ENCODE measurements at regions not wholly inside any gene's neighbourhood (a gene's known extent, or its start where the extent isn't known, plus 50 kb on each side); places are given as distances from the start of the nearest gene placed in this dataset.

GRCh38 chr6:105460860-105461259 lies 58.0 kb upstream of the PREP start:
- Histone ChIP-seq H3K27me3 (no peaks in the 10 kb centered on the region), H3K4me1 (no peaks in the 10 kb centered on the region), H3K9me3 (peaks cover 0 to 11% of the 10 kb centered on the region in 2 donors), H3K36me3 (no peaks in the 10 kb centered on the region), H3K4me3 (no peak overlapping the region), H3K27ac (no peak overlapping the region)
- TF ChIP-seq CTCF (IDR thresholded peaks at IDR 0.05), result no peak
- DNase-seq (ENCODE audit: low spot score), result no peak

- Histone ChIP-seq H3K4me1 (no peaks in the 10 kb centered on the region), H3K4me3 (no peak overlapping the region), H3K36me3 (no peaks in the 10 kb centered on the region), H3K27me3 (no peaks in the 10 kb centered on the region), H3K27ac (no peak overlapping the region), H3K9me3 (peaks cover 0 to 5% of the 10 kb centered on the region in 2 donors)
- no peak for TF ChIP-seq CTCF (IDR thresholded peaks at IDR 0.05)
- no peak for DNase-seq (ENCODE audit: low spot score)
Measured at GRCh38 chr6:105459864-105460263, 57.0 kb upstream of the PREP start.

GRCh38 chr6:105459049-105459448 lies 56.2 kb upstream of the PREP start:
- Histone ChIP-seq H3K9me3 (peaks cover 0 to 5% of the 10 kb centered on the region in 2 donors), H3K4me3 (no peak overlapping the region), H3K36me3 (no peaks in the 10 kb centered on the region), H3K27ac (no peak overlapping the region), H3K4me1 (no peaks in the 10 kb centered on the region), H3K27me3 (no peaks in the 10 kb centered on the region)
- TF ChIP-seq CTCF (IDR thresholded peaks at IDR 0.05), result no peak
- DNase-seq (ENCODE audit: low spot score), result no peak

- DNase-seq (ENCODE audit: low spot score), result no peak
- Histone ChIP-seq H3K27me3 (no peaks in the 10 kb centered on the region), H3K27ac (no peak overlapping the region)
Measured at GRCh38 chr6:105458551-105458950, 55.7 kb upstream of the PREP start.

DNA sequence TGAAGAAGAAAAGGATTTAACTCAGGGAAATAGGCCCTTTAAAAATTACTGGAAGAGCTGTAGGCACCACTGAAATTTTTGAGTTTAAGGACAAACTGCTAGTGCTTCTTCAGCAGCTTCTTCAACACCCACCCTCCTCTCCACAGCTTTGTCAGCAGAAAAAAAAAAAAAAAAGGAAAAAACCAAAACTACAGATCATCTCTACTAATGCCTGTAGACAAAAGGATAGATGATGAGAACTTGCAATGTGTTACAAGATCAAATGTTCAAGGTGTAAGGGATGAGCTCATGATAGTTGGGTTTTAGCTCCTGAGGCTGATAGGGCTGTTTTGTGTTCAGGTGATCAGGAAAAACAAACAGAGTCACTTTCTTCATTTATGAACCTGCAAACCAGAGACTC lies 55.2 kb upstream of the PREP start:
- no peak for TF ChIP-seq CTCF (IDR thresholded peaks at IDR 0.05)
- Histone ChIP-seq H3K4me1 (no peaks in the 10 kb centered on the region), H3K4me3 (no peak overlapping the region), H3K9me3 (peaks cover 0 to 5% of the 10 kb centered on the region in 2 donors), H3K27ac (no peak overlapping the region), H3K27me3 (no peaks in the 10 kb centered on the region), H3K36me3 (no peaks in the 10 kb centered on the region)
- DNase-seq (ENCODE audit: low spot score), result no peak

More at GRCh38 chr6:105458551-105458950, 55.7 kb upstream of the PREP start:
- Histone ChIP-seq H3K36me3 (no peaks in the 10 kb centered on the region), H3K9me3 (peaks cover 0 to 5% of the 10 kb centered on the region in 2 donors), H3K4me3 (no peak overlapping the region), H3K4me1 (no peaks in the 10 kb centered on the region)
- TF ChIP-seq CTCF (IDR thresholded peaks at IDR 0.05), result no peak

GRCh38 chr6:105453968-105454367 lies 51.1 kb upstream of the PREP start:
- H3K36me3 ChIP-seq, result no peaks in the 10 kb centered on the region
- H3K4me3 ChIP-seq, result no peak overlapping the region
- DNase-seq (ENCODE audit: low spot score), result no peak

More at GRCh38 chr6:105453968-105454367, 51.1 kb upstream of the PREP start:
- Histone ChIP-seq H3K4me1 (no peaks in the 10 kb centered on the region), H3K27ac (no peak overlapping the region), H3K9me3 (no peaks in the 10 kb centered on the region), H3K27me3 (no peaks in the 10 kb centered on the region)
- no peak for TF ChIP-seq CTCF (IDR thresholded peaks at IDR 0.05)
